ENCODE measurements at regions not wholly inside any gene's neighbourhood (a gene's known extent, or its start where the extent isn't known, plus 50 kb on each side); places are given as distances from the start of the nearest gene placed in this dataset.

- Histone ChIP-seq H3K79me2 (ENCODE audit: insufficient read depth, low read length) (no peaks in the 10 kb centered on the region), H3K9me3 (ENCODE audit: control insufficient read depth in 1 of 2, insufficient read depth in 1 of 2, low read depth in 1 of 2, low read length in 2 of 2) (no peaks in the 10 kb centered on the region), H3K27ac (ENCODE audit: low read depth, low read length) (no peak overlapping the region), H2AFZ (ENCODE audit: low read depth, low read length, poor library complexity, severe bottlenecking) (no peak overlapping the region), H3K4me3 (replicated peaks in 1 of 2; ENCODE audit: low read depth in 1 of 2, low read length in 2 of 2) (no peak overlapping the region), H3K9ac (ENCODE audit: low read length) (no peak overlapping the region), H3K9me2 (ENCODE audit: insufficient read depth) (no peaks in the 10 kb centered on the region), H4K20me1 (ENCODE audit: insufficient read depth) (no peaks in the 10 kb centered on the region), H3K4me2 (ENCODE audit: low read length) (no peak overlapping the region), H3K36me3 (ENCODE audit: control insufficient read depth in 1 of 2, insufficient read depth in 2 of 2, low read length in 2 of 2) (no peaks in the 10 kb centered on the region), H3K4me1 (ENCODE audit: control insufficient read depth in 1 of 2, insufficient read depth in 2 of 2, low read length in 2 of 2) (no peaks in the 10 kb centered on the region), H3K27me3 (ENCODE audit: insufficient read depth, low read length) (no peaks in the 10 kb centered on the region)
- BruUV-seq (replicated peaks): no TSS peak
- intact Hi-C loops (cut with micrococcal nuclease): no loop called here
- CTCF ChIA-PET: no interaction called here
- TF ChIP-seq CEBPB (IDR thresholded peaks at IDR 0.05; ENCODE audit: low read depth): no peak
- no peak for TF ChIP-seq CBX3 (IDR thresholded peaks at IDR 0.05; ENCODE audit: low read depth)
- TF ChIP-seq, protein P1, sequence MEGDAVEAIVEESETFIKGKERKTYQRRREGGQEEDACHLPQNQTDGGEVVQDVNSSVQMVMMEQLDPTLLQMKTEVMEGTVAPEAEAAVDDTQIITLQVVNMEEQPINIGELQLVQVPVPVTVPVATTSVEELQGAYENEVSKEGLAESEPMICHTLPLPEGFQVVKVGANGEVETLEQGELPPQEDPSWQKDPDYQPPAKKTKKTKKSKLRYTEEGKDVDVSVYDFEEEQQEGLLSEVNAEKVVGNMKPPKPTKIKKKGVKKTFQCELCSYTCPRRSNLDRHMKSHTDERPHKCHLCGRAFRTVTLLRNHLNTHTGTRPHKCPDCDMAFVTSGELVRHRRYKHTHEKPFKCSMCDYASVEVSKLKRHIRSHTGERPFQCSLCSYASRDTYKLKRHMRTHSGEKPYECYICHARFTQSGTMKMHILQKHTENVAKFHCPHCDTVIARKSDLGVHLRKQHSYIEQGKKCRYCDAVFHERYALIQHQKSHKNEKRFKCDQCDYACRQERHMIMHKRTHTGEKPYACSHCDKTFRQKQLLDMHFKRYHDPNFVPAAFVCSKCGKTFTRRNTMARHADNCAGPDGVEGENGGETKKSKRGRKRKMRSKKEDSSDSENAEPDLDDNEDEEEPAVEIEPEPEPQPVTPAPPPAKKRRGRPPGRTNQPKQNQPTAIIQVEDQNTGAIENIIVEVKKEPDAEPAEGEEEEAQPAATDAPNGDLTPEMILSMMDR (IDR thresholded peaks at IDR 0.05 in 2 of 3, conservative IDR thresholded peaks at IDR 0.05 in 1 of 3; ENCODE audit: borderline replicate concordance in 1 of 3, insufficient read depth in 1 of 3, low read depth in 2 of 3, low read length in 2 of 3): no peak
- POLR2A ChIA-PET: no interaction called here
- DNase-seq (ENCODE audit: low read depth, low spot score) (no peak), ATAC-seq (no peak)
- RAD21 ChIA-PET (ENCODE audit: low non-redundant PET in 1 of 2, low total read pairs in 2 of 2, uncharacterized antibody in 2 of 2, unreplicated experiment in 2 of 2): no interaction called here
Observed at GRCh38 chr1:86224651-86225310, 68.2 kb upstream of the COL24A1 start.

- Histone ChIP-seq H3K36me3 (ENCODE audit: control insufficient read depth in 1 of 2, insufficient read depth in 2 of 2, low read length in 2 of 2) (no peaks in the 10 kb centered on the region), H3K9ac (ENCODE audit: low read length) (no peak overlapping the region), H4K20me1 (ENCODE audit: insufficient read depth) (no peaks in the 10 kb centered on the region), H3K27me3 (ENCODE audit: insufficient read depth, low read length) (no peaks in the 10 kb centered on the region), H3K9me2 (ENCODE audit: insufficient read depth) (no peaks in the 10 kb centered on the region), H3K79me2 (ENCODE audit: insufficient read depth, low read length) (no peaks in the 10 kb centered on the region), H2AFZ (ENCODE audit: low read depth, low read length, poor library complexity, severe bottlenecking) (no peak overlapping the region), H3K4me3 (replicated peaks in 1 of 2; ENCODE audit: low read depth in 1 of 2, low read length in 2 of 2) (no peak overlapping the region), H3K9me3 (ENCODE audit: control insufficient read depth in 1 of 2, insufficient read depth in 1 of 2, low read depth in 1 of 2, low read length in 2 of 2) (no peaks in the 10 kb centered on the region), H3K4me1 (ENCODE audit: control insufficient read depth in 1 of 2, insufficient read depth in 2 of 2, low read length in 2 of 2) (no peaks in the 10 kb centered on the region), H3K27ac (ENCODE audit: low read depth, low read length) (no peak overlapping the region), H3K4me2 (ENCODE audit: low read length) (no peak overlapping the region)
- RAD21 ChIA-PET (ENCODE audit: low non-redundant PET in 1 of 2, low total read pairs in 2 of 2, uncharacterized antibody in 2 of 2, unreplicated experiment in 2 of 2): no interaction called here
- ATAC-seq (no peak), DNase-seq (ENCODE audit: low read depth, low spot score) (no peak)
- intact Hi-C loops (cut with micrococcal nuclease): no loop called here
- CTCF ChIA-PET: no interaction called here
- BruUV-seq (replicated peaks): no TSS peak
- POLR2A ChIA-PET: no interaction called here
- TF ChIP-seq POLR2AphosphoS5 (IDR thresholded peaks at IDR 0.05; ENCODE audit: low read depth, low read length) (no peak), POLR2A (IDR thresholded peaks at IDR 0.05; ENCODE audit: borderline replicate concordance, extremely low read depth, insufficient read depth, insufficient read length) (no peak), CEBPB (IDR thresholded peaks at IDR 0.05; ENCODE audit: low read depth) (no peak), FOSL1 (IDR thresholded peaks at IDR 0.05; ENCODE audit: low read depth) (no peak), EZH2phosphoT487 (IDR thresholded peaks at IDR 0.05; ENCODE audit: borderline replicate concordance) (no peak), SIN3A (IDR thresholded peaks at IDR 0.05; ENCODE audit: low read depth) (no peak), ZNF274 (IDR thresholded peaks at IDR 0.05; ENCODE audit: low read depth, low read length) (no peak), YY1 (IDR thresholded peaks at IDR 0.05; ENCODE audit: extremely low read depth, insufficient replicate concordance, low read depth, low read length) (no peak), ZFX (IDR thresholded peaks at IDR 0.05) (no peak), ZBTB33 (IDR thresholded peaks at IDR 0.05; ENCODE audit: extremely low read depth, insufficient replicate concordance, low read length) (no peak)
- TF ChIP-seq, protein P1 (IDR thresholded peaks at IDR 0.05 in 2 of 3, conservative IDR thresholded peaks at IDR 0.05 in 1 of 3; ENCODE audit: borderline replicate concordance in 1 of 3, insufficient read depth in 1 of 3, low read depth in 2 of 3, low read length in 2 of 3): no peak
- TF ChIP-seq, protein P2, sequence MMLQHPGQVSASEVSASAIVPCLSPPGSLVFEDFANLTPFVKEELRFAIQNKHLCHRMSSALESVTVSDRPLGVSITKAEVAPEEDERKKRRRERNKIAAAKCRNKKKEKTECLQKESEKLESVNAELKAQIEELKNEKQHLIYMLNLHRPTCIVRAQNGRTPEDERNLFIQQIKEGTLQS (IDR thresholded peaks at IDR 0.05): no peak
Observed at GRCh38 chr1:86218859-86219258, 62.3 kb upstream of the COL24A1 start.

Data from HCT116 (cell line).